K562 (cell line): ENCODE measurements at regions not wholly inside any gene's neighbourhood (a gene's known extent, or its start where the extent isn't known, plus 50 kb on each side); places are given as distances from the start of the nearest gene placed in this dataset.

ENCODE experiments used
- GATAD2B ChIP-seq: fragments of 450-650 bp; IDR thresholded peaks from 2 replicates; pipeline ENCODE4 v1.6.1; 2017; ENCODE audit warnings: mild to moderate bottlenecking, borderline replicate concordance
- NCOA1 ChIP-seq: fragments of 450-650 bp; IDR thresholded peaks from 2 replicates; pipeline ENCODE4 v1.6.1; 2016; ENCODE audit warnings: low read depth
- RFX5 ChIP-seq: IDR thresholded peaks from 2 replicates; pipeline ENCODE4 v1.6.1; 2011; ENCODE audit warnings: low read depth, mild to moderate bottlenecking, improper control_type of control experiment, low read length
- SRF ChIP-seq, 2 experiments: fragments of 250-450, 450-650 bp in 1 of 2; sonication (Bioruptor Pico) in 1 of 2; sonication (generic) in 1 of 2; formaldehyde crosslinking; IDR thresholded peaks; 2 replicates each; pipeline versions ENCODE4 v1.5.0 to v1.5.1; 2020 to 2022; ENCODE audit warnings: mild to moderate bottlenecking in 1 of 2, missing genetic modification reagents in 1 of 2
- TSHZ1 ChIP-seq: fragments of 250-450 bp; sonication (Bioruptor Pico); IDR thresholded peaks from 2 replicates; pipeline ENCODE4 v1.4.0; 2020; ENCODE audit warnings: mild to moderate bottlenecking, moderate library complexity
- ZZZ3 ChIP-seq: fragments of 450-650 bp; IDR thresholded peaks from 2 replicates; pipeline ENCODE4 v1.6.1; 2016; ENCODE audit warnings: antibody characterized with exemption, mild to moderate bottlenecking, moderate library complexity
- TF ChIP-seq, protein P1 (sequence below), 3 experiments: IDR thresholded peaks in 2 of 3; conservative IDR thresholded peaks in 1 of 3; 2 replicates each; pipeline ENCODE4 v1.5.1; 2011 to 2012; ENCODE audit warnings: low read length in 3 of 3, mild to moderate bottlenecking in 3 of 3, control low read depth in 2 of 3, improper control_type of control experiment in 1 of 3, inconsistent platforms in 1 of 3, low read depth in 1 of 3, mixed read lengths in 1 of 3, moderate library complexity in 1 of 3; ENCODE audit not compliant: insufficient read depth in 2 of 3
- TF ChIP-seq, protein P2 (sequence below): sonication (generic); IDR thresholded peaks from 2 replicates; pipeline ENCODE4 v1.6.1; 2016

- no peak for TF ChIP-seq SRF (CRISPR knock-in tag; IDR thresholded peaks at IDR 0.05)
- TF ChIP-seq, protein P1, sequence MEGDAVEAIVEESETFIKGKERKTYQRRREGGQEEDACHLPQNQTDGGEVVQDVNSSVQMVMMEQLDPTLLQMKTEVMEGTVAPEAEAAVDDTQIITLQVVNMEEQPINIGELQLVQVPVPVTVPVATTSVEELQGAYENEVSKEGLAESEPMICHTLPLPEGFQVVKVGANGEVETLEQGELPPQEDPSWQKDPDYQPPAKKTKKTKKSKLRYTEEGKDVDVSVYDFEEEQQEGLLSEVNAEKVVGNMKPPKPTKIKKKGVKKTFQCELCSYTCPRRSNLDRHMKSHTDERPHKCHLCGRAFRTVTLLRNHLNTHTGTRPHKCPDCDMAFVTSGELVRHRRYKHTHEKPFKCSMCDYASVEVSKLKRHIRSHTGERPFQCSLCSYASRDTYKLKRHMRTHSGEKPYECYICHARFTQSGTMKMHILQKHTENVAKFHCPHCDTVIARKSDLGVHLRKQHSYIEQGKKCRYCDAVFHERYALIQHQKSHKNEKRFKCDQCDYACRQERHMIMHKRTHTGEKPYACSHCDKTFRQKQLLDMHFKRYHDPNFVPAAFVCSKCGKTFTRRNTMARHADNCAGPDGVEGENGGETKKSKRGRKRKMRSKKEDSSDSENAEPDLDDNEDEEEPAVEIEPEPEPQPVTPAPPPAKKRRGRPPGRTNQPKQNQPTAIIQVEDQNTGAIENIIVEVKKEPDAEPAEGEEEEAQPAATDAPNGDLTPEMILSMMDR (IDR thresholded peaks at IDR 0.05 in 2 of 3, conservative IDR thresholded peaks at IDR 0.05 in 1 of 3; ENCODE audit: insufficient read depth in 2 of 3, low read depth in 1 of 3, low read length in 3 of 3), result no peak
- TF ChIP-seq NCOA1, result no peak
- TF ChIP-seq, protein P2, sequence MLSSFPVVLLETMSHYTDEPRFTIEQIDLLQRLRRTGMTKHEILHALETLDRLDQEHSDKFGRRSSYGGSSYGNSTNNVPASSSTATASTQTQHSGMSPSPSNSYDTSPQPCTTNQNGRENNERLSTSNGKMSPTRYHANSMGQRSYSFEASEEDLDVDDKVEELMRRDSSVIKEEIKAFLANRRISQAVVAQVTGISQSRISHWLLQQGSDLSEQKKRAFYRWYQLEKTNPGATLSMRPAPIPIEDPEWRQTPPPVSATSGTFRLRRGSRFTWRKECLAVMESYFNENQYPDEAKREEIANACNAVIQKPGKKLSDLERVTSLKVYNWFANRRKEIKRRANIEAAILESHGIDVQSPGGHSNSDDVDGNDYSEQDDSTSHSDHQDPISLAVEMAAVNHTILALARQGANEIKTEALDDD, result no peak
- TF ChIP-seq ZZZ3, result no peak
- no peak for TF ChIP-seq TSHZ1 (CRISPR knock-in tag)
- TF ChIP-seq RFX5, result no peak
- no peak for TF ChIP-seq GATAD2B
Measured at GRCh38 chr14:82441270-82441669, 907.6 kb upstream of the SEL1L start.
